AG09319 (cell line): ENCODE measurements at regions not wholly inside any gene's neighbourhood (a gene's known extent, or its start where the extent isn't known, plus 50 kb on each side); places are given as distances from the start of the nearest gene placed in this dataset.

ENCODE experiments used
- DNase-seq: peaks from one replicate; pipeline ENCODE4 v3.0.0-alpha.2; 2010; ENCODE audit warnings: low read depth; ENCODE audit errors: extremely low read depth
- TF ChIP-seq, protein P1 (sequence below): IDR thresholded peaks from 2 replicates; pipeline ENCODE4 v1.5.1; 2011; ENCODE audit warnings: low read depth, mild to moderate bottlenecking, inconsistent platforms, low read length, moderate library complexity

DNA sequence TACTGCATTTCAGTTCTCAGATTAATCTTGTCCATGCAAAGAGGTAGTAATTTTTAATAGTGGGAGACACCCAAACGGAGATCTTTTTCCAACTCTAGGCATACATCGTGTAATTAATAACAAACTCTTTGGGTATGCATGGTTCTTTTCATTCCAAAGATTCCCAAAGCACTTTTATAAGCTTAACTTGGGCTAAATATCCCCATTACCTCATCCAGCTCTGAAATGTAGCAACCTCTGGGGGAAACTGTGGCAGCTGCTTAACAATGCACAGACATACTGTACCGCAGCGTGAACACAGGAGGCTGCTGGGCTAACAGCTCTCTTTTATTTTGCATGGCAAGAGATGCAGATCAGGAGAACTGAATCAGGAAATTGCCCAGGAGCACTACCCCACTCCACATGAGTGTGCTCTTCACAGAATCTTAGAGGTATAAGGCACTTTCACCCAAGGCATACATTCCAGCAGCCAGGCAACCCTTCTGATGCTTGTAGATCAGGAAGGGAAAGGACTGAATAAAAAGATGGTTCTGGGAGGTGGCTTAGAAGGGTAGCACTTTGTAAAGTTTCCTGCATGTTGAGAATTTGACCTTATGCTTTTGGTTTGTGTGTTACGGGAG is 114.4 kb upstream of the GLI3 start:
- DNase-seq, result no peak
- TF ChIP-seq, protein P1, sequence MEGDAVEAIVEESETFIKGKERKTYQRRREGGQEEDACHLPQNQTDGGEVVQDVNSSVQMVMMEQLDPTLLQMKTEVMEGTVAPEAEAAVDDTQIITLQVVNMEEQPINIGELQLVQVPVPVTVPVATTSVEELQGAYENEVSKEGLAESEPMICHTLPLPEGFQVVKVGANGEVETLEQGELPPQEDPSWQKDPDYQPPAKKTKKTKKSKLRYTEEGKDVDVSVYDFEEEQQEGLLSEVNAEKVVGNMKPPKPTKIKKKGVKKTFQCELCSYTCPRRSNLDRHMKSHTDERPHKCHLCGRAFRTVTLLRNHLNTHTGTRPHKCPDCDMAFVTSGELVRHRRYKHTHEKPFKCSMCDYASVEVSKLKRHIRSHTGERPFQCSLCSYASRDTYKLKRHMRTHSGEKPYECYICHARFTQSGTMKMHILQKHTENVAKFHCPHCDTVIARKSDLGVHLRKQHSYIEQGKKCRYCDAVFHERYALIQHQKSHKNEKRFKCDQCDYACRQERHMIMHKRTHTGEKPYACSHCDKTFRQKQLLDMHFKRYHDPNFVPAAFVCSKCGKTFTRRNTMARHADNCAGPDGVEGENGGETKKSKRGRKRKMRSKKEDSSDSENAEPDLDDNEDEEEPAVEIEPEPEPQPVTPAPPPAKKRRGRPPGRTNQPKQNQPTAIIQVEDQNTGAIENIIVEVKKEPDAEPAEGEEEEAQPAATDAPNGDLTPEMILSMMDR, result no peak

DNA sequence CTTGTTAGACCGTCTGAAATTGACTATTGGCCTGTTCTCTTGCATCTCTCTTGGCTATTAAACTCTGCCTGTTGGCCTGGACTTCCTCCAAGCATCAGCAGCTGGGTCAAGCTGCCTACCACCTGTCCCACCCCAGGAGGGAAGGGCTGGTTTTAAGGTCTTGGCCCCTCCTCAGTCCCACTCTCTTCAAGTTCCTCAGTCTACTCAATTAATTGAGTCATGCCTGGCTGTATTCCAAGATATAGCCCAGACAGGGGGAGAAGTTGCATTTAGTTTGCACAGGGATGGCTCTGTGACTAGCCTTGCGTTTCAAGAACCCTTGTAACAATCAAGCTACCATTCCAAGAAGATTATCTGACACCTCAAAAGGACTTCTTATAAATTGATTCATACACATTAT is 113.8 kb upstream of the GLI3 start:
- no peak for DNase-seq
- TF ChIP-seq, protein P1, result no peak

DNA sequence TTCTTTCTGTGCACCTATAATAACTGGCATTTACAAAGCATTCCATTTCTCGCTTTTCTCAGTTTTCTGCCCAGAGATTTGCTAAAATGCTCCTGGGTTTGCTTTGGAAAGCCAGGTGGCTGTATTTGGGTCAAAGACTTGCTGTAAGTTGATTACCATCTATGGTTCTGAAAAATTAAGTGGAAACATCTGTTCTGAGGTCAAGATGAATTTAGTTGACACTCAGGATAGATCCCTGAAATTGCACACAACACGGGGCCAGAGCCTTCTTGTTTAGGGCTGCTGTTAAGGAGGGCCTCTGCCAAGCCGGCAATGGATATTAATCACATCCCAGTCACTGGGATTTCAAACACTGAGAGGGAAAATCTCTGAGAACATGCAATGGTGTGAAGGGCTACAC is 111.6 kb upstream of the GLI3 start:
- TF ChIP-seq, protein P1, result no peak
- DNase-seq, result peak; percentile 25

DNA sequence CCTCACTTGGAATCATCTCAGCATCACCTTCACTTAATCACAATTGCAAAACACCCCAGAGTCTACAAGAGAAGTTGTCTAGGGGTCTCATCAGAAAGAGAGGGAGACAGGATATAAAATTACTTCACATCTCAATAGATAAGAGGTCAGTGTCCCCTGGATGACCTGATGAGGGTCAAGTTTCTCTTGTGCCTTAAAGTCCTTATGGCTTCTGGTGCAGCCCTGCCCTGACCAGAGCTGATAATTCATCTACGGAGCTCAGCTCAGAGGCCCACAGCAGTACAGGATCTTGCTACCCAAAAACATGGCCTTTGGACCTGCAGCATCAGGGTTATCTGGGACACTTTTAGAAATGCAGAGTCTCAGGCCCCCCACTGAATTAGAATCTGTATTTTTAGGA is 111.1 kb upstream of the GLI3 start:
- DNase-seq, result no peak

DNA sequence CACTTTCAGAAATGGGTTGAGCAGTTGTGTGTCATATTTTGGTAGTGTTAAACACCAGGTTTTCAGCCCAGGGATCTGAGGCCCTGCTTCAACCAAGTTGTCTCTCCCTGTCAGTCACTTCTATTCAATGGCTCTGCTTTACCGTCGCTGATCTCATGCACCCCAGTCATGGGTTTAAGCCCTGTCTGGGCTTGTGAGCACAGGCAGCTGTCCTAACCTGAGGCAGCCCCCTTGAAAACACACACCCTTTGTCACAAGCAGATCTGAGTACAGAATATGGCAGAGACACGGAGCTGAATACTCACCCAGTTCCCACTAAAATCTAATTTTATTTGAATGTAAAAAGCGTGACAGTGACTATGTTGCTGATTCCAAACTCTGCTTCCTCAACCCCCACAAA is 110.6 kb upstream of the GLI3 start:
- DNase-seq, result no peak
- TF ChIP-seq, protein P1, result no peak

More for the DNA sequence above, 111.1 kb upstream of the GLI3 start:
- TF ChIP-seq, protein P1, result no peak

DNA sequence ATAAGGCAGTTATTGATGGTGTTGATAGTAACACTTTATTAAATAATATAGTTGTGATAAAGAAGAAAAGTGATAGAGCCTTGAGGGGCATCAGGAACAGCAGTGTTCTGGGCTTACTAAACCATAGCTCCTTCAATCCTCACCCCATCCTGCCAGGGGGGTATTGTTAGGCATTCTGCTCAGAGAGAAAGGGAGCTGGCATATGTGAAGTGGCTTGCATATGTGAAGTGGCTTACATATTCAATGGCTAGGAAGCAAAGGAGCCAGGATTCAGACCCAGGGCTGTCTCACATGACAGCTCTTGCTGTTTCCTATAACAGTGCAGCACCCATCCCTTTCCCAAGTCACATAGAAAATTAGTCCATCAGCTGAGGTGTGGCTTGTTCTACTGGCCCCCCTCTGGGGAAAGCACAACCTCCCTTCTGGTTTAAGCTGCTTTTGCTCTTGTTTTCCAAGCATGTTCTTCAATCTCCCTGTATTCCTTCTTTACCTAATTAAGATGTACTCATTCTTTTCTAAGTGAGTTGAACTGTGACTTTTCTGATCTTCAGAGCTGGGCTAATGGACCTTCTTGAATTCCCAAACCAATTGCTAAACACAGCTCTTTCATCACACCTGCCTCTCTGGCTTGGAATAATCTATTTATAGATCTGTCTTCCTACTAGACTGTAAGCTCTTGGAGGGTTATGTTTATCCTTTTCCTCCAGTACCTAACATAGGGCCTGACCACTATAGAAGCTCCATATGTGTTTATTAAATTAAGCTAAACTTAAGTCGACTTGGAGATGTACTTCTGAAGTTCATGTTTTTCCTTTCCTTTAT is 108.7 kb upstream of the GLI3 start:
- TF ChIP-seq, protein P1, result no peak
- no peak for DNase-seq

DNA sequence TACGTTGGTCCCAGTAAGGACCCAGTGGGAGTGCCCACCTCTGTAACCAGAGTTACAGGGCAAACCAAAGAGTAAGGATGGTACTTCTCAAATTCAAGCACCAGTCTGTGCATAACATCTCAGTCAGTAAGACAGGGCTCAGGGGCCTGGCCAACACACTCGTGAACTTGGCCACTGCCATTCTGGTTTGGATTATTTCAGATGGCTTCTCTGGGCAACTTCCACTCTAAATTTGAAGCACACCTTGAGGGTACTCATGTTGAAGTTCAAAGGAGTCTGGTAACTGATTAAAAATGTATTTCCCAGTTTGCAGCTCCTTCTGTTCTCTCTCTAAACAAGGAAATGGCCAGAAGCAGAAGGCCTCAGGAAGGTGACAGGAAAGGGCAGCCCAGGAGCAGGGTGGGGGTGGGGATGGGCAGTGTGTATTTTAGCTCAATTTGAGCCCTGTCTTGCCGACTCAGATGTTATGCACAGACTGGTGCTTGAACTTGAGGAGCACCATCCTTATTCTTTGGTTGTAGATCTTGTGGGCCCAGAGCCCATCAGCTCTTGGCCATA is 107.3 kb upstream of the GLI3 start:
- TF ChIP-seq, protein P1, result no peak
- DNase-seq, result no peak
